GM18858 (cell line): ENCODE measurements at regions not wholly inside any gene's neighbourhood (a gene's known extent, or its start where the extent isn't known, plus 50 kb on each side); places are given as distances from the start of the nearest gene placed in this dataset.
"Not testable (repeated sequence)": the region's sequence is repeated elsewhere in the genome, so short reads cannot be mapped to it uniquely, and the experiment has no call there.

Experiments used
- ATAC-seq: cut with Tn5 transposase; IDR thresholded peaks from one replicate; pipeline ENCODE4 v1.9.1; 2021; ENCODE audit not compliant: unreplicated experiment

DNA sequence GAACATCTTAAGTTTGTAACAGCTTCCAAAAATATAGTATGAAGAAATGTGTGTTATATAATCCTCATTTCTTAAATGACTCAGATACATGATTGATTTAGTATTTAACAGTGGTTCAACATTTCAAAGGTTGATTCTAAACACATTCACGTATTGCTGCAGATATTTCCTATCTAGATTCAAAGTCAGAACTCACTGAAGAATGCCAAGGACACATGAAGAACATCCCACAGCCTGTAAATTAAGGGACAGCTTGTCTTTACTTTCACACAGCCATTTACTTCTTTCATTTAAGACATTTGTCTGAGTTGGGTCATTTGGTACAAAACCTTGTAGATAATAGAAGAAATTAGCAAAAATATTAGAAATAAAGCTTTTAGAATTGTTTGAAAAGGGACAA lies 66.9 kb upstream of the CPSF6 start:
- no peak for ATAC-seq

DNA sequence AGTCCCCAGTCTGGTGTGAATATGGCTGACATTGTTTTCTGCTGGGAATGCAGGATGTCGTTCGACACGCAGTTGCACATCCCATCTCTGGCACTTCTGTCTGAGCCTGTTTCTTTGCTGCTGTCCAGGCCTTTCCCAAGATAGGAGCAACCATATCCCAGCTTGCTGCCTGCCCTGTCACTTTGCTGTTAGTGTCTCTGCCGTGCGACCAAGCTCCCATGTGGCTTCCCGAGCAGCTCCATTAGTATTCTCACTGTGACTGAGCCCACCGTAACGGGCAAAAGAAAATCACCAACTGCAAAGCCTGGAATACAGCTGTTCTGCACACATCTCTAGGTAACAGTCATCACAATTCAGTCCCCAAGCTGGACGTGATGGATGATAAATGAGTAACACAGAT lies 66.0 kb upstream of the CPSF6 start:
- ATAC-seq = no peak

DNA sequence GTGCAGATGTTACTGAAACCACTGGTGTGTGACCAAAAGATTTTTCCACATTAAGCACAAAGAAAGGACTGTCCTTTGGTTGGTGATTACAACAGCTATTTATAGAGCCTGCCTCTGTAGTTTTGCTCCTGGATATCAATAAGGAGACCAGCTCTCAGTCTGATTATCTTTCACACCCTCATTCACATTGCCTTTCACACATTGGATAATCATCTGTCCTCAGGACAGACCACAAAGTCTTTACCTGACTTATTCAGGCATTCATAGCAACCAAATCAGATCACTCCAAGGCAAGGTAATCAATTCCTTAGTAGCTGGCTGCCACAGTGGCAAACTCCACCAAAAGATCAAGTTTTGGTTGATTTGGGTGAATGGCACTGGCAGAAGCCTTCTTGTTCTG lies 59.6 kb upstream of the CPSF6 start:
- no peak for ATAC-seq

DNA sequence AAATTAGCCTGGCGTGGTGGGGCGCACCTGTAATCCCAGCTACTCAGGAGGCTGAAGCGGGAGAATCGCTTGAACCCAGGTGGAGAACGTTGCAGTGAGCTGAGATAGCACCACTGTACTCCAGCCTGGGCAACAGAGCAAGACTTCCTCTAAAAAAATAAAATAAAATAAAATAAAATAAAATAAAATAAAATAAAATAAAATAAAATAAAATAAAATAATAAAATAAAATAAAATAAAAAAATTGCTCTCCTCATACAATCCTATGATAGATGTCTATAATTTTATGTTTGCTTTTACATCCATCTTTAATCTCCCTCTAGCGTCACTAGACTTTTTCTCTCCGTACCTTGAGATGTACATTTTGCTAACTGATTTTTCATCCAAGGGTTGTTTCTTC lies 51.8 kb upstream of the CPSF6 start:
- not testable (repeated sequence) for ATAC-seq

DNA sequence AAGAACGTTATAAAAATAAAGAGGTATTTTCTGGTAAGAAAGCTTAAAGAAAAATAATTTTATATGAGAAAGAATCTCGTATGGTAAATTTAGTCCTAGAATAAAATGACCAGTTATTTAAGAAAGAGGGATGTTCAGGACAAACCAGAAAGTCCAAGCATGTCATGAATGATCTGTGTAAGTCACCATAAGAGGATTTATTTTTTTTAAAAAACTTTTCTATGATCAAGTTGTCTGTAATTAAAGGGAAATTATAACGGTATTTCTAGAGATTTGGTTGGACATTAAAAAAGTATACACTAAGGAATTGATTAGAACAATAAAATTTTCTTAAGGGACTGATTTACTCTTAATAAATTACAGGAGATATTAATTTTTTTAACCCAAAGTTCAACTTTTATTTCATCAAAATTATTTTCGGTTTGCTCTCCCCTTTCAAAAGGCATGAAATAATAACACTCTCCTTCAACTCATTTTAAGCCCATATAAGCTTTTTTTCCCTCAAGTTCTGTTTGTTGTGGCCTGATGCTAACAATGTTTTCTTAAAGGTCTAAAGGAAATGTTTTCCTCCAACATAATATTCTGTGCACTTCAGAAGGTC lies 49.9 kb upstream of the CPSF6 start:
- ATAC-seq = no peak
